Neutrophil (primary cell): ENCODE measurements at regions not wholly inside any gene's neighbourhood (a gene's known extent, or its start where the extent isn't known, plus 50 kb on each side); places are given as distances from the start of the nearest gene placed in this dataset.

Experiments
- H3K27ac ChIP-seq: fragments of 200-600 bp; sonication (generic); 2 replicates; pipeline ENCODE4 v1.5.1; 2016; ENCODE audit warnings: mild to moderate bottlenecking, moderate library complexity
- H3K27me3 ChIP-seq: fragments of 200-600 bp; sonication (generic); 2 replicates; pipeline ENCODE4 v1.6.0; 2016; ENCODE audit warnings: mild to moderate bottlenecking
- H3K36me3 ChIP-seq: fragments of 200-600 bp; sonication (generic); 2 replicates; pipeline ENCODE4 v1.5.1; 2017
- H3K4me1 ChIP-seq, 2 experiments: fragments of 200-600 bp in 1 of 2; sonication (generic) in 1 of 2; 1 replicate in 1 of 2; 2 replicates in 1 of 2; pipeline versions ENCODE4 v1.5.1 to v1.6.1; 2013 to 2016; ENCODE audit warnings: low read depth in 1 of 2, low read length in 1 of 2, mild to moderate bottlenecking in 1 of 2, moderate library complexity in 1 of 2; ENCODE audit not compliant: control insufficient read depth in 1 of 2, insufficient read depth in 1 of 2
- H3K4me3 ChIP-seq, 2 experiments: fragments of 200-600 bp in 1 of 2; sonication (generic) in 1 of 2; 1 replicate in 1 of 2; 2 replicates in 1 of 2; pipeline ENCODE4 v1.5.1; 2013 to 2016; ENCODE audit warnings: low read depth in 1 of 2, low read length in 1 of 2, mild to moderate bottlenecking in 1 of 2, moderate library complexity in 1 of 2
- H3K9me3 ChIP-seq: fragments of 200-600 bp; sonication (generic); 2 replicates; pipeline ENCODE4 v1.5.1; 2016
- CTCF ChIP-seq: fragments of 200-600 bp; sonication (generic); IDR thresholded peaks from 2 replicates; pipeline ENCODE4 v1.5.1; 2016; ENCODE audit warnings: antibody characterized with exemption

GRCh38 chr13:106986033-106986484, 418.1 kb upstream of the ARGLU1 start:
- no peak for TF ChIP-seq CTCF
- Histone ChIP-seq H3K4me3 (no peak overlapping the region), H3K4me1 (peaks cover 10 to 20% of the 10 kb centered on the region in 2 experiments), H3K36me3 (no peaks in the 10 kb centered on the region), H3K27ac (no peak overlapping the region), H3K27me3 (no peaks in the 10 kb centered on the region), H3K9me3 (no peaks in the 10 kb centered on the region)

GRCh38 chr13:106985481-106985880, 417.5 kb upstream of the ARGLU1 start:
- no peaks in the 10 kb centered on the region for H3K36me3 ChIP-seq
- H3K27ac ChIP-seq, result no peak overlapping the region
- H3K4me1 ChIP-seq, result peaks cover 10 to 20% of the 10 kb centered on the region in 2 experiments
- no peaks in the 10 kb centered on the region for H3K9me3 ChIP-seq
- TF ChIP-seq CTCF, result no peak
- H3K27me3 ChIP-seq, result no peaks in the 10 kb centered on the region
- no peak overlapping the region for H3K4me3 ChIP-seq

GRCh38 chr13:106981051-106981450, 413.1 kb upstream of the ARGLU1 start:
- H3K27me3 ChIP-seq, result no peaks in the 10 kb centered on the region
- TF ChIP-seq CTCF, result no peak
- no peaks in the 10 kb centered on the region for H3K9me3 ChIP-seq
- H3K27ac ChIP-seq, result no peak overlapping the region
- no peak overlapping the region for H3K4me3 ChIP-seq
- peaks cover 10 to 20% of the 10 kb centered on the region in 2 experiments for H3K4me1 ChIP-seq
- no peaks in the 10 kb centered on the region for H3K36me3 ChIP-seq

GRCh38 chr13:106967391-106967790, 399.5 kb upstream of the ARGLU1 start:
- H3K9me3 ChIP-seq, result no peaks in the 10 kb centered on the region
- H3K4me3 ChIP-seq, result no peak overlapping the region
- no peak overlapping the region for H3K27ac ChIP-seq
- no peaks in the 10 kb centered on the region for H3K36me3 ChIP-seq
- no peak for TF ChIP-seq CTCF
- H3K4me1 ChIP-seq, result peaks cover 18 to 22% of the 10 kb centered on the region in 2 experiments
- no peaks in the 10 kb centered on the region for H3K27me3 ChIP-seq

- H3K9me3 ChIP-seq, result no peaks in the 10 kb centered on the region
Measured at GRCh38 chr13:106963151-106963550, 395.2 kb upstream of the ARGLU1 start.

More at GRCh38 chr13:106963151-106963550, 395.2 kb upstream of the ARGLU1 start:
- no peak for TF ChIP-seq CTCF
- Histone ChIP-seq H3K27me3 (no peaks in the 10 kb centered on the region), H3K4me1 (no peaks in the 10 kb centered on the region), H3K4me3 (no peak overlapping the region), H3K36me3 (no peaks in the 10 kb centered on the region), H3K27ac (no peak overlapping the region)
